ENCODE measurements at regions not wholly inside any gene's neighbourhood (a gene's known extent, or its start where the extent isn't known, plus 50 kb on each side); places are given as distances from the start of the nearest gene placed in this dataset.

DNA sequence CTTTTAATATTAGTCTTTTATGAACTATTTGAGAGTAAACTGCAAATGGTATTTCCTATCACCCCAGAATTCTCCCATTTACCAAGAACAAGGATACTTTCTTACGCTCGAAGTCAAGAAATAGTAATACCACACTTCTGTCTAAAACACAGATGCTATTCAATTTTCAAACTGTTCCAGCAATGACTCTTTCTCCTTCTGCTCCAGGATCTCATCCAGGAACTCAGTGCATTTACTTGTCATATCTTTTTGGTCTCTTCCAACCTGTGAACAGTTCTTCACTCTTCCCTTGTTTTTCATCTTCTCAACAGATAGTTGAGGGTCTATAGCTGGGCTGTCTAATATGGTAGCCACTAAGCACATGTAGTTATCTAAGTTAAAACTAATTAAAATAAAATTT, 87.1 kb upstream of the GAP43 start:
- H3K27ac Mint-ChIP-seq: no peak overlapping the region
- peaks cover 8% of the 10 kb centered on the region for H3K9me3 Mint-ChIP-seq
- no peak overlapping the region for H3K4me3 Mint-ChIP-seq
- DNase-seq: no peak
- intact Hi-C loops (cut with micrococcal nuclease): no loop called here
- CTCF ChIA-PET: no interaction called here
- H3K36me3 Mint-ChIP-seq (ENCODE audit: low read depth): no peaks in the 10 kb centered on the region
- peaks cover 19% of the 10 kb centered on the region for H3K27me3 Mint-ChIP-seq (ENCODE audit: low read depth)
- H3K4me1 Mint-ChIP-seq (ENCODE audit: low read depth): no peaks in the 10 kb centered on the region

DNA sequence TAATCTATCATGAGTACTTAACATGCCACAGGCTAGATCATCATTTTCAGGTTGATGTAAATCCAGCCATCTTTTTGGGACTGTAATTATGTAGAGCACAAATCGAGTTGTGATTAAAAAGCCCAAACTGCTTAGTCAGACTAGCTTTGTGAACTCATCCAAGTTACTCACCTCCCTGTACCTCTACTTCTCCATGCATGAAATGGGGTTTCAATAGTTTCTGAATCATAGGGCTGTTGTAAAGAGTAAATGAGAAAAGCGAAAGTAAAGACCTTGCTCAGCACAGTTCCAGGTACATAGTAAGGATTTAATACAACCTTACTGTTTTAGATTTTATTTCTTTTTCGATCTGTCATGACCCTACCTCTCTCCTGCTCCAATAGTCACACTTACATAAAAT, 85.6 kb upstream of the GAP43 start:
- Mint-ChIP-seq H3K4me3 (no peak overlapping the region), H3K27ac (no peak overlapping the region), H3K36me3 (ENCODE audit: low read depth) (no peaks in the 10 kb centered on the region), H3K27me3 (ENCODE audit: low read depth) (peaks cover 10% of the 10 kb centered on the region), H3K4me1 (ENCODE audit: low read depth) (no peaks in the 10 kb centered on the region), H3K9me3 (no peaks in the 10 kb centered on the region)
- CTCF ChIA-PET: no interaction called here
- DNase-seq: no peak
- intact Hi-C loops (cut with micrococcal nuclease): no loop called here

DNA sequence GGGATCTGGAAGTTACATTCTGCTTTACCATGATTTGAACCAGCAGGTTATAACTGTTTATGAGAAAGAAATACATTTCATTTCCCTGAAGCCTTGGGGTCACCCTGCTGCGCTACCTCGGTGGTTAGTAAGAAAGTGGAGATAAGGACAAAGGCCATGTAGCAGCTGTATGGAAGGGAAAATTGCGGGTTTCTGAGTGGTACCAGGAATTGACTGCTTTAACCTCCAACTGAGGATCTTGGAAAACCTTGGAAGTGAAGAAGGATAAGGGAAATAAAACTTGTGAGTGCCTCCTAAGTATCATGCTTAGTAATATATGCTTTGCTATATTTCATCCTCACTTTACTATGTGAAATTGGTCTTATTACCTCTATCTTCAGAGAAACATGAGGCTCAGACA, 76.1 kb upstream of the GAP43 start:
- no peak overlapping the region for H3K27ac Mint-ChIP-seq
- no peak for DNase-seq
- no peaks in the 10 kb centered on the region for H3K9me3 Mint-ChIP-seq
- CTCF ChIA-PET: interaction anchor here (0.9 kb wide), 1 partner anchor 186 kb away, joined by 3 read pairs; no protein-coding TSS in a partner anchor
- intact Hi-C loops (cut with micrococcal nuclease): no loop called here
- no peaks in the 10 kb centered on the region for H3K4me1 Mint-ChIP-seq (ENCODE audit: low read depth)
- H3K36me3 Mint-ChIP-seq (ENCODE audit: low read depth): no peaks in the 10 kb centered on the region
- H3K4me3 Mint-ChIP-seq: no peak overlapping the region
- peaks cover 3% of the 10 kb centered on the region for H3K27me3 Mint-ChIP-seq (ENCODE audit: low read depth)

DNA sequence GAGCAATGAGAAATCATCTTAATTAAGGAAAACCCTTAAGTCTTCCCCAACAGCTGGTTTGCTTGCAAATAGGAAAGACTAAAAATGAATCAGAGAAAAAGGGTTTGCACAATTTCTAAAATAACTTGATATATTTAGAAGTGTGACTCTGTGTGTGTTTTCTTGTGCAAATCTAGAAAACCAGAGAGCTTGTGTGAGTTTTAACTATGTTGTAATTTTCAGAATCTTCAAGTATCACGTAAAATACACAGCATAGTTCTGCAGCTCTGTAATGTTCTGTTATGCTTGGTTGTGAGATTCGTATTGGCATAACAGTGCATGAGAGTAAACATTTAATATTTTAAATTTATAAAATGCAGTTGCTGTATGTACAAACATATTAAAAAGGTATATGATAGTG, 74.7 kb upstream of the GAP43 start:
- intact Hi-C loops (cut with micrococcal nuclease): no loop called here
- no peak overlapping the region for H3K4me3 Mint-ChIP-seq
- no peaks in the 10 kb centered on the region for H3K4me1 Mint-ChIP-seq (ENCODE audit: low read depth)
- no peak overlapping the region for H3K27ac Mint-ChIP-seq
- H3K36me3 Mint-ChIP-seq (ENCODE audit: low read depth): no peaks in the 10 kb centered on the region
- H3K27me3 Mint-ChIP-seq (ENCODE audit: low read depth): peaks cover 4% of the 10 kb centered on the region
- CTCF ChIA-PET: no interaction called here
- no peak for DNase-seq
- no peaks in the 10 kb centered on the region for H3K9me3 Mint-ChIP-seq

DNA sequence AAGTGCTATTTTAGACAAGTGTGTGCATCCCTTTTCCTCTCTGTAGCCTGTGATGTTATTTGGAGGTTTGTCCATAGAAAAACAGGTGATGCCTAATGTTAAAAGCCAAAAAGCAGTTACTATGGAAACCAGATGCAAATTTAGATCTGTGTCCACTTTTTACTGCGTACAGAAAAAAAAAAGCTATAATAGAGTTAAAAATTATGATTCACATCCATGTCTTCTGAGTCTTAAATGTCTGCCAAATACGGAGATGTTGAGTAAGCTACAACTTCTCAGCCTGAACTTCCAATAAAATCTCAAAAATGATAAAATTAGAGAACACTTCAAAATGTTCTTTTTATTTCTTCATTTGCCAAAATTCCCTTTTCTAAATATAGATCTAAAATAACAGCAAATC, 74.2 kb upstream of the GAP43 start:
- H3K27ac Mint-ChIP-seq: no peak overlapping the region
- peaks cover 6% of the 10 kb centered on the region for H3K27me3 Mint-ChIP-seq (ENCODE audit: low read depth)
- H3K9me3 Mint-ChIP-seq: no peaks in the 10 kb centered on the region
- no peaks in the 10 kb centered on the region for H3K4me1 Mint-ChIP-seq (ENCODE audit: low read depth)
- no peaks in the 10 kb centered on the region for H3K36me3 Mint-ChIP-seq (ENCODE audit: low read depth)
- CTCF ChIA-PET: no interaction called here
- intact Hi-C loops (cut with micrococcal nuclease): no loop called here
- no peak for DNase-seq
- no peak overlapping the region for H3K4me3 Mint-ChIP-seq

DNA sequence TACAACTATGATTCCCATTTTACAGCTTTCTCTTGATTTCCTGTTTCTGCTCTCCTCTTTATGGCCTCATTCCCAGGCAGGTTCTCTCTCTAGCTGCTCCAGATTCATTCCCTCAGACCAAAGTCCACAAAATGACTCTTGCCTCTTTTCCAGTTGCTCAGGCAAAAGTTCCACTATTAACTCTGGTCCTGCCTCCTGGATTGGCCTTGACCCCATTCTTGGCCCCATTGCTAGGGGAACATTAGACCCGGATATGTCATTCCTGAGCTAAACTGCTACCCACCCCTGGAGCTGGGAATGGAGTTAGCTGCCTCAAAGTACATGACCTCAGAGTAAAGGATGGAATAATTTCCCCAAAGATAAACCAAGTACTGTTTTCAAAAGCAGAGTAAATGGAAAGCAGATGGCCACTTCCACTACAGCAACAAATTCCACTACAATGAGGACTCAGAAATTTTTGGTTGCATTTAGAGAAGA, 73.0 kb upstream of the GAP43 start:
- no peak overlapping the region for H3K27ac Mint-ChIP-seq
- no peak for DNase-seq
- H3K27me3 Mint-ChIP-seq (ENCODE audit: low read depth): peaks cover 8% of the 10 kb centered on the region
- H3K9me3 Mint-ChIP-seq: no peaks in the 10 kb centered on the region
- H3K36me3 Mint-ChIP-seq (ENCODE audit: low read depth): no peaks in the 10 kb centered on the region
- H3K4me1 Mint-ChIP-seq (ENCODE audit: low read depth): no peaks in the 10 kb centered on the region
- CTCF ChIA-PET: no interaction called here
- intact Hi-C loops (cut with micrococcal nuclease): no loop called here
- no peak overlapping the region for H3K4me3 Mint-ChIP-seq

DNA sequence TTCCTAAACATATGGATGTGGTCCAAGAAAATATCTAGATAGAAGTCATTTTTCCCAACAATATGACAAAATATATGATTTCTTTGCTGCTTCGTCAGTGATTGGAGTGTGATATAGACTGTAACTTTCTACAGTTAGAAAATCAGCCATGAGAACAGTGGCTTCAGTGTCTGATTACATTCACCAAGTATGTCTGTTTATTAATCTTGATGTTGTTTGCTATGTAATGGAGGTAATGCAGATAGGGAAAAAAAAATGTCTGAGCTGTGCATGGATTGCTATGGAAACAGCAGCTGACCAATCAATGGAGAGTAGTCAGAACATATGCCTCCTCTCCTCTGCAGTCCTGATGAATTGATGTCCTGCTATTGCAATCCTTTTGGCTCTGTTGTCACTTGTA, 72.3 kb upstream of the GAP43 start:
- Mint-ChIP-seq H3K9me3 (no peaks in the 10 kb centered on the region), H3K27ac (no peak overlapping the region), H3K27me3 (ENCODE audit: low read depth) (peaks cover 8% of the 10 kb centered on the region), H3K4me3 (no peak overlapping the region), H3K4me1 (ENCODE audit: low read depth) (no peaks in the 10 kb centered on the region), H3K36me3 (ENCODE audit: low read depth) (no peaks in the 10 kb centered on the region)
- no peak for DNase-seq
- CTCF ChIA-PET: interaction anchor here (0.7 kb wide), 1 partner anchor 18 kb away, joined by 4 read pairs; no protein-coding TSS in a partner anchor
- intact Hi-C loops (cut with micrococcal nuclease): no loop called here

DNA sequence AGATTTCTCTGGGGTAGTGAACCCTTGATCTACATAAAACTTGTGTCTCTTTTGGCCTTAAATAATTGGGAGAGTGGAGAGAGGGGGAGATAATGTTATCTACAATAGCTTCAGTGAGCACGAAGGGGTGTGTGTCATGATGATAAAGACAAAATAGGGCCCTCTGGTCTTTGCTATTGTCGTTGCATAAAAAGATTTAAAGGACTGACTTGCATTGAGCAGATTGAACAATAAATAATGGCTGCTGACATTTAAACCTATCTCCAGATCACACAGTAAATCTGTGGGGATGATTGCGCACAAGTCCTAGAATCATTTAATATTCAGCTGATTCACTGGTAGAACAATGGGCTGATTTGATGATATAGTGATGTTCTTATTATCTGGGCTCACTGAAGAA, 71.3 kb upstream of the GAP43 start:
- Mint-ChIP-seq H3K4me1 (ENCODE audit: low read depth) (no peaks in the 10 kb centered on the region), H3K36me3 (ENCODE audit: low read depth) (no peaks in the 10 kb centered on the region), H3K27ac (no peak overlapping the region), H3K9me3 (no peaks in the 10 kb centered on the region), H3K4me3 (no peak overlapping the region), H3K27me3 (ENCODE audit: low read depth) (peaks cover 8% of the 10 kb centered on the region)
- DNase-seq: no peak
- intact Hi-C loops (cut with micrococcal nuclease): no loop called here
- CTCF ChIA-PET: no interaction called here

DNA sequence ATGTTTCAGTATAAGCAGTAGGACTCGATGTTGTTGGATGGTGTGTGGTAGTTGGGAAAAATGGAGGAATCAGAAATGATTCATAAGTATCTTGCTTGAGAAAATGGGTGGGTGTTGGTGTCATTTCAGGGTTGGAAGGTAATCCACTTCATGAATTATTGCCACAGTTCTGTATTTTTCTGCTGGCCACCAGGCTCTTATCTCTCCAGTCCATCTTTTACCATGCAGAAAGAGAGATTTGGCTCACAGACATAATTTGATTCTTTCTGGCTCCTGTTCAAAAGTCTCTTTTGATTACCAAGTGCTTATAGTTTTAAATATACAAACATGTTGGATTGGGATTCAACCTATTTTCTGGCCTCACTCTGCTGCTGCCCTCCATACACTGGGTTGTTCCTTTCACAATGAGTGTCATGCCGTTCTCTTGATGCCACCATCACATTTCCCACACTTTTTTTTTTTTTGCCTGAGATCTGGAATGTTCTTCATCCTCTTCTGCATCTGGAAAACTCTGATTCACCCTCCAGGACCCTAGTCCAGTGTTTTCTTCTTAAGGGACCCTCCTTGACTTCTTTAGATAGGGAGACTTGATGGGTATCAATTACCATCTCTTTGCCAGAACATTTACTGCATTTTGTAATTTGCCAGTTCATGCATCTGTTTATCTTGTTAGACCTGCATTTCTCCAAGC, 69.4 kb upstream of the GAP43 start:
- DNase-seq: no peak
- Mint-ChIP-seq H3K27ac (no peak overlapping the region), H3K4me1 (ENCODE audit: low read depth) (no peaks in the 10 kb centered on the region), H3K9me3 (no peaks in the 10 kb centered on the region), H3K4me3 (no peak overlapping the region), H3K27me3 (ENCODE audit: low read depth) (peaks cover 5% of the 10 kb centered on the region), H3K36me3 (ENCODE audit: low read depth) (no peaks in the 10 kb centered on the region)
- intact Hi-C loops (cut with micrococcal nuclease): no loop called here
- CTCF ChIA-PET: no interaction called here

DNA sequence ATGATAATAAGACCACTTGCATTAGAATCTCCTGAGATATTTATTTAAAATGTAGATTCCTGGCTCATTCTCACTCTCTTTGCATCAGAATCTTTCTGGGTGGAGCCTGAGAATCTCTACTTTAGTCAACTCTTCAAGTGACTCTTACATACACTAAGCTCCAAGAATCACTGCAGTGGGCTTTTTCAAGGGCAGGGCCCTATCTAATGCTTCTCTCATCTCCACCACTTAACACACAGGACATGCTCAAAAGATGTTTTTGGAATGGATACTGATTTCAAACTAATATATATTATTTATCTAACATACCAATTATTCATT, 68.9 kb upstream of the GAP43 start:
- CTCF ChIA-PET: no interaction called here
- no peaks in the 10 kb centered on the region for H3K9me3 Mint-ChIP-seq
- H3K36me3 Mint-ChIP-seq (ENCODE audit: low read depth): no peaks in the 10 kb centered on the region
- H3K4me3 Mint-ChIP-seq: no peak overlapping the region
- peaks cover 5% of the 10 kb centered on the region for H3K27me3 Mint-ChIP-seq (ENCODE audit: low read depth)
- H3K4me1 Mint-ChIP-seq (ENCODE audit: low read depth): no peaks in the 10 kb centered on the region
- intact Hi-C loops (cut with micrococcal nuclease): no loop called here
- DNase-seq: no peak
- H3K27ac Mint-ChIP-seq: no peak overlapping the region

DNA sequence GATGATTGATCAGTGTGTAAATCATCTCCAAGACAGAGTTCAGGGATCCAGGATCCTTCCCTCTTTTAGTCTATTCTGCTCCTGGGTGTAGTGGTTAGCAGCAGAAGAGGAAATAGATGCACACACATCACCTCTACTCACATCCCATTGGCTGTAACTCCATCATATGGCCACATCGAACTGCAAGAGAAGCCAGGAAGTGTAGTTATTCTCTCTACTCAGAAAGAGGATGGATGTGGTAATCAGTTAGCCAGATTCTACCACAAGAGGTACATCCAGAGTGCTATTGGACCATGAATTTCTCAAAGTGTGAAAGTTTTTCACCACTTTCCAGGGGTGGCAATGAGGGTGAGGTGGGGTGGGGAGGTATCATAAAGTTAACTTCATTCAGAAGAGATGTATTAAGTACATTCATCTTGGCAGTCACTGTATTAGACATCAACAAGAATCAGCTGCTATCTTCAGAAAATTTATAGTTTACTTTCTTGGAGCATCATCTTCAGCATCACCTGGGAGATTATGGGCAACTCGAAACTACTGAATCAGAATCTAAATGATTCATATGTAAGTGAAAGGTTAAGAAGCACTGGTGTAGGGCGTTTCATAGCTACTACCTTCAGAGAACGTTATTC, 60.6 kb upstream of the GAP43 start:
- H3K4me1 Mint-ChIP-seq (ENCODE audit: low read depth): no peaks in the 10 kb centered on the region
- H3K9me3 Mint-ChIP-seq: no peaks in the 10 kb centered on the region
- no peaks in the 10 kb centered on the region for H3K36me3 Mint-ChIP-seq (ENCODE audit: low read depth)
- CTCF ChIA-PET: interaction anchor here (0.7 kb wide), 1 partner anchor 1216 kb away, joined by 3 read pairs; no protein-coding TSS in a partner anchor
- intact Hi-C loops (cut with micrococcal nuclease): no loop called here
- no peak for DNase-seq
- no peak overlapping the region for H3K4me3 Mint-ChIP-seq
- peaks cover 10% of the 10 kb centered on the region for H3K27me3 Mint-ChIP-seq (ENCODE audit: low read depth)
- H3K27ac Mint-ChIP-seq: no peak overlapping the region

DNA sequence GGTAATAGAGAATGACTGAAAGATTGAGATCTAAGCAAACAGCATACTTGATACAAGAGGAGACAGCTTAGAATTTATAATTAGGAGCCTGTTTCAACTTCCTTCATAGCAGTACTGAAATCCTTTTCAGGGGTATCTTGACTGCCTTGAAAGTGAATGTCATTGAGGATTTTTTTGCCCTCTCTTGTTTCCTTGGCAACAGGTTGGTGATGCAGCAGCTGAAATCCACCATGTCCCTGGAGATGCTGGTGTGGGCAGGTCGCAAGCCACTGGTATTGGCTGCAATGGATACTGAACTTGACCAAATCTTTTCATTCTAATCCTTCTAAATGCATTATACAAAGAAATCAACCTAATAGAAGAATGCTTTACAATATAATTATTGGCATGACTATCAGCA, 59.3 kb upstream of the GAP43 start:
- no peaks in the 10 kb centered on the region for H3K9me3 Mint-ChIP-seq

DNA sequence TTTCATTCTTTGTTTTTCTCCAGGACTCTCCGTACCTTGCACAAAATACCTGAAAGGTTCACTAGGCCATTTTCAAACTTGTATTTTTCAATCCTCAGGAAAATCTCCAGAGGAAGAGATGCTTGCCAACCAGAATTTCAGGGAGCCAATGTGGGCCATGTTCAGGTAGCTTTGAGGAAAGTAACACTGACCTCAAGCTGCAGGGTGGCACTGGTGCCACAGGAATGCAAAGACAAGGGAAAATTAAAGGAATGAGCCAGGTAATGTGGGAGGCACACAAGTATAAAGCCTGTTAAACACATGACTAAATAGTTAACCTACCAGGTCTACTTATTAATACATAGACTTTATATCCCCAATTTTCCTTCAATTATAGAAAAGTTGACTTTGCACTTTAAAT, 51.9 kb upstream of the GAP43 start:
- no peak overlapping the region for H3K27ac Mint-ChIP-seq
- no peak for DNase-seq
- H3K36me3 Mint-ChIP-seq (ENCODE audit: low read depth): no peaks in the 10 kb centered on the region
- intact Hi-C loops (cut with micrococcal nuclease): no loop called here
- H3K4me3 Mint-ChIP-seq: no peak overlapping the region
- CTCF ChIA-PET: no interaction called here
- peaks cover 10% of the 10 kb centered on the region for H3K27me3 Mint-ChIP-seq (ENCODE audit: low read depth)
- no peaks in the 10 kb centered on the region for H3K9me3 Mint-ChIP-seq
- no peaks in the 10 kb centered on the region for H3K4me1 Mint-ChIP-seq (ENCODE audit: low read depth)

More for the DNA sequence above, 59.3 kb upstream of the GAP43 start:
- intact Hi-C loops (cut with micrococcal nuclease): no loop called here
- Mint-ChIP-seq H3K27ac (no peak overlapping the region), H3K4me1 (ENCODE audit: low read depth) (no peaks in the 10 kb centered on the region), H3K36me3 (ENCODE audit: low read depth) (no peaks in the 10 kb centered on the region), H3K27me3 (ENCODE audit: low read depth) (peaks cover 10% of the 10 kb centered on the region), H3K4me3 (no peak overlapping the region)
- DNase-seq: no peak
- CTCF ChIA-PET: interaction anchor here (0.6 kb wide), 1 partner anchor 1980 kb away, joined by 4 read pairs; no protein-coding TSS in a partner anchor

Measured in activated naive CD4-positive, alpha-beta T cell treated with anti-CD3 and anti-CD28 coated beads for 36 hours (primary cell).